ENCODE measurements at regions not wholly inside any gene's neighbourhood (a gene's known extent, or its start where the extent isn't known, plus 50 kb on each side); places are given as distances from the start of the nearest gene placed in this dataset.

DNA sequence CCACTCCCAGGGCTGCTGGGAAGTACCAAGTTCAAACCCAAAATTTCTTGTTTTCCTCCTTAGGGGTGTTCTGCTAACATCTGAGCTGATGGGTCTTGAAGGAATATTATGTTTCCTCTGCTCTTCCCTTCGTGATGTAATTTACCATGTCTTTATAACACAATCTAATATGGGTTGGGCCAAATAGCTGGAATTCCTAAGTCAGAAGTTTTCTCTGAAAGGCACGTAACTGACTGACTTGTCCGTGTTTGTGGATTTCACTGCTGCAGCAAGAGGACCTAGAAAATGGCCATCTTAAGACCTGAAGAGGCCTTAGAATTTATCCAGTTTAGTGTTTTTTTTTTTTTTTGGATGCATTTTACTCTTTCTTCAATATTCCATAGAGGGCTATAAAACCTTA lies 256.7 kb downstream of the DCDC2C start:
- no peaks in the 10 kb centered on the region for H3K9me3 ChIP-seq (ENCODE audit: control insufficient read depth, insufficient read depth, low read depth, low read length)
- CTCF ChIA-PET: interaction anchor here (0.6 to 1.6 kb wide), 13 partner anchors 14 to 1406 kb away, joined by 3 to 7 read pairs (median 5); no protein-coding TSS in a partner anchor
- no peak overlapping the region for H3K4me3 ChIP-seq (ENCODE audit: low read depth, low read length)
- POLR2A ChIA-PET: interaction anchor here (0.5 kb wide), 1 partner anchor 928 kb away, joined by 4 read pairs; no protein-coding TSS in a partner anchor
- H3K36me3 ChIP-seq (ENCODE audit: control insufficient read depth in 2 of 2, insufficient read depth in 1 of 2, low read length in 2 of 2): no peaks in the 10 kb centered on the region
- H3K4me1 ChIP-seq (ENCODE audit: control insufficient read depth, insufficient read depth, low read length): no peaks in the 10 kb centered on the region
- no peak overlapping the region for H3K27ac ChIP-seq (ENCODE audit: extremely low read depth, low read depth, low read length)
- TF ChIP-seq ZNF10 (tag by site-specific recombination; IDR thresholded peaks at IDR 0.05) (no peak), ZNF596 (tag by site-specific recombination; IDR thresholded peaks at IDR 0.05) (no peak), ZNF777 (tag by site-specific recombination; IDR thresholded peaks at IDR 0.05; ENCODE audit: borderline replicate concordance) (no peak), KLF10 (tag by site-specific recombination; IDR thresholded peaks at IDR 0.05) (no peak), ZNF133 (tag by site-specific recombination; IDR thresholded peaks at IDR 0.05) (no peak), ZNF843 (tag by site-specific recombination; IDR thresholded peaks at IDR 0.05) (no peak), HOXA7 (CRISPR knock-in tag; IDR thresholded peaks at IDR 0.05; ENCODE audit: borderline replicate concordance) (no peak)
- TF ChIP-seq, protein P1, sequence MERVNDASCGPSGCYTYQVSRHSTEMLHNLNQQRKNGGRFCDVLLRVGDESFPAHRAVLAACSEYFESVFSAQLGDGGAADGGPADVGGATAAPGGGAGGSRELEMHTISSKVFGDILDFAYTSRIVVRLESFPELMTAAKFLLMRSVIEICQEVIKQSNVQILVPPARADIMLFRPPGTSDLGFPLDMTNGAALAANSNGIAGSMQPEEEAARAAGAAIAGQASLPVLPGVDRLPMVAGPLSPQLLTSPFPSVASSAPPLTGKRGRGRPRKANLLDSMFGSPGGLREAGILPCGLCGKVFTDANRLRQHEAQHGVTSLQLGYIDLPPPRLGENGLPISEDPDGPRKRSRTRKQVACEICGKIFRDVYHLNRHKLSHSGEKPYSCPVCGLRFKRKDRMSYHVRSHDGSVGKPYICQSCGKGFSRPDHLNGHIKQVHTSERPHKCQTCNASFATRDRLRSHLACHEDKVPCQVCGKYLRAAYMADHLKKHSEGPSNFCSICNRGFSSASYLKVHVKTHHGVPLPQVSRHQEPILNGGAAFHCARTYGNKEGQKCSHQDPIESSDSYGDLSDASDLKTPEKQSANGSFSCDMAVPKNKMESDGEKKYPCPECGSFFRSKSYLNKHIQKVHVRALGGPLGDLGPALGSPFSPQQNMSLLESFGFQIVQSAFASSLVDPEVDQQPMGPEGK (tag by site-specific recombination; IDR thresholded peaks at IDR 0.05): no peak
- TF ChIP-seq, protein P2, sequence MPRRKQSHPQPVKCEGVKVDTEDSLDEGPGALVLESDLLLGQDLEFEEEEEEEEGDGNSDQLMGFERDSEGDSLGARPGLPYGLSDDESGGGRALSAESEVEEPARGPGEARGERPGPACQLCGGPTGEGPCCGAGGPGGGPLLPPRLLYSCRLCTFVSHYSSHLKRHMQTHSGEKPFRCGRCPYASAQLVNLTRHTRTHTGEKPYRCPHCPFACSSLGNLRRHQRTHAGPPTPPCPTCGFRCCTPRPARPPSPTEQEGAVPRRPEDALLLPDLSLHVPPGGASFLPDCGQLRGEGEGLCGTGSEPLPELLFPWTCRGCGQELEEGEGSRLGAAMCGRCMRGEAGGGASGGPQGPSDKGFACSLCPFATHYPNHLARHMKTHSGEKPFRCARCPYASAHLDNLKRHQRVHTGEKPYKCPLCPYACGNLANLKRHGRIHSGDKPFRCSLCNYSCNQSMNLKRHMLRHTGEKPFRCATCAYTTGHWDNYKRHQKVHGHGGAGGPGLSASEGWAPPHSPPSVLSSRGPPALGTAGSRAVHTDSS (tag by site-specific recombination; IDR thresholded peaks at IDR 0.05): no peak
- TF ChIP-seq, protein P3, sequence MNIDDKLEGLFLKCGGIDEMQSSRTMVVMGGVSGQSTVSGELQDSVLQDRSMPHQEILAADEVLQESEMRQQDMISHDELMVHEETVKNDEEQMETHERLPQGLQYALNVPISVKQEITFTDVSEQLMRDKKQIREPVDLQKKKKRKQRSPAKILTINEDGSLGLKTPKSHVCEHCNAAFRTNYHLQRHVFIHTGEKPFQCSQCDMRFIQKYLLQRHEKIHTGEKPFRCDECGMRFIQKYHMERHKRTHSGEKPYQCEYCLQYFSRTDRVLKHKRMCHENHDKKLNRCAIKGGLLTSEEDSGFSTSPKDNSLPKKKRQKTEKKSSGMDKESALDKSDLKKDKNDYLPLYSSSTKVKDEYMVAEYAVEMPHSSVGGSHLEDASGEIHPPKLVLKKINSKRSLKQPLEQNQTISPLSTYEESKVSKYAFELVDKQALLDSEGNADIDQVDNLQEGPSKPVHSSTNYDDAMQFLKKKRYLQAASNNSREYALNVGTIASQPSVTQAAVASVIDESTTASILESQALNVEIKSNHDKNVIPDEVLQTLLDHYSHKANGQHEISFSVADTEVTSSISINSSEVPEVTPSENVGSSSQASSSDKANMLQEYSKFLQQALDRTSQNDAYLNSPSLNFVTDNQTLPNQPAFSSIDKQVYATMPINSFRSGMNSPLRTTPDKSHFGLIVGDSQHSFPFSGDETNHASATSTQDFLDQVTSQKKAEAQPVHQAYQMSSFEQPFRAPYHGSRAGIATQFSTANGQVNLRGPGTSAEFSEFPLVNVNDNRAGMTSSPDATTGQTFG (tag by site-specific recombination; IDR thresholded peaks at IDR 0.05; ENCODE audit: borderline replicate concordance): no peak
- TF ChIP-seq, protein P4, sequence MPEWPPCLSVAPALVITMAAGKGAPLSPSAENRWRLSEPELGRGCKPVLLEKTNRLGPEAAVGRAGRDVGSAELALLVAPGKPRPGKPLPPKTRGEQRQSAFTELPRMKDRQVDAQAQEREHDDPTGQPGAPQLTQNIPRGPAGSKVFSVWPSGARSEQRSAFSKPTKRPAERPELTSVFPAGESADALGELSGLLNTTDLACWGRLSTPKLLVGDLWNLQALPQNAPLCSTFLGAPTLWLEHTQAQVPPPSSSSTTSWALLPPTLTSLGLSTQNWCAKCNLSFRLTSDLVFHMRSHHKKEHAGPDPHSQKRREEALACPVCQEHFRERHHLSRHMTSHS (tag by site-specific recombination; IDR thresholded peaks at IDR 0.05): no peak

DNA sequence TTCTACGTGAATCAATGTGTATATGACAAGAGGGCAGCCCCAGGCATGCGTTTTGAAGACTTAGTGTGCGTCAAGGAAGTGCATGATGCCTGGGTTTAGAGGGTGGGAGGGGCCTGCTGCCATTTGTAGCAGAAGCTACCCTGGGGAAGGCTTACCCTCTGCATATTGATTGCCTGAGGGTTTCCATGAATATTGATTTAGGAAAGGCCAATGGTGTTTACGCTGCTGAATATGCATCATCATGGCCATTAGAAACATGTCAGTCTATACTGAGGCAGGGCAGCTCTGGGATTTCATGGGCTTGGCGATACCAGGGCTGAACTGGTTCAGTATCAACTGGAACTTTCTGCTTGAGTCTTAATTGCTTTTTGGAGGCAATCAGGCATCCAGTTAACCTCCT lies 259.3 kb downstream of the DCDC2C start:
- H3K4me3 ChIP-seq (ENCODE audit: low read depth, low read length): no peak overlapping the region
- POLR2A ChIA-PET: no interaction called here
- no peak overlapping the region for H3K27ac ChIP-seq (ENCODE audit: extremely low read depth, low read depth, low read length)
- H3K9me3 ChIP-seq (ENCODE audit: control insufficient read depth, insufficient read depth, low read depth, low read length): no peaks in the 10 kb centered on the region
- CTCF ChIA-PET: no interaction called here
- H3K36me3 ChIP-seq (ENCODE audit: control insufficient read depth in 2 of 2, insufficient read depth in 1 of 2, low read length in 2 of 2): no peaks in the 10 kb centered on the region
- TF ChIP-seq, protein P5, sequence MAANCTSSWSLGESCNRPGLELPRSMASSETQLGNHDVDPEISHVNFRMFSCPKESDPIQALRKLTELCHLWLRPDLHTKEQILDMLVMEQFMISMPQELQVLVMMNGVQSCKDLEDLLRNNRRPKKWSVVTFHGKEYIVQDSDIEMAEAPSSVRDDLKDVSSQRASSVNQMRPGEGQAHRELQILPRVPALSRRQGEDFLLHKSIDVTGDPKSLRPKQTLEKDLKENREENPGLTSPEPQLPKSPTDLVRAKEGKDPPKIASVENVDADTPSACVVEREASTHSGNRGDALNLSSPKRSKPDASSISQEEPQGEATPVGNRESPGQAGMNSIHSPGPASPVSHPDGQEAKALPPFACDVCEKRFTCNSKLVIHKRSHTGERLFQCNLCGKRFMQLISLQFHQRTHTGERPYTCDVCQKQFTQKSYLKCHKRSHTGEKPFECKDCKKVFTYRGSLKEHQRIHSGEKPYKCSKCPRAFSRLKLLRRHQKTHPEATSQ (tag by site-specific recombination; IDR thresholded peaks at IDR 0.05): no peak
- no peak for TF ChIP-seq KLF16 (tag by site-specific recombination; IDR thresholded peaks at IDR 0.05)
- no peak for TF ChIP-seq REPIN1 (tag by site-specific recombination; IDR thresholded peaks at IDR 0.05; ENCODE audit: low read depth)
- no peak for TF ChIP-seq ZNF571 (tag by site-specific recombination; IDR thresholded peaks at IDR 0.05)
- TF ChIP-seq ZNF544 (tag by site-specific recombination; IDR thresholded peaks at IDR 0.05): no peak
- TF ChIP-seq ZNF211 (tag by site-specific recombination; IDR thresholded peaks at IDR 0.05; ENCODE audit: low read depth): no peak
- TF ChIP-seq ZNF792 (tag by site-specific recombination; IDR thresholded peaks at IDR 0.05): no peak
- TF ChIP-seq OVOL3 (tag by site-specific recombination; IDR thresholded peaks at IDR 0.05): no peak
- no peak for TF ChIP-seq HOXA7 (CRISPR knock-in tag; IDR thresholded peaks at IDR 0.05; ENCODE audit: borderline replicate concordance)
- TF ChIP-seq ZNF830 (tag by site-specific recombination; IDR thresholded peaks at IDR 0.05; ENCODE audit: low read depth): no peak
- TF ChIP-seq SP2 (tag by site-specific recombination; IDR thresholded peaks at IDR 0.05): no peak
- no peaks in the 10 kb centered on the region for H3K4me1 ChIP-seq (ENCODE audit: control insufficient read depth, insufficient read depth, low read length)
